GM10266 (cell line): ENCODE measurements at regions not wholly inside any gene's neighbourhood (a gene's known extent, or its start where the extent isn't known, plus 50 kb on each side); places are given as distances from the start of the nearest gene placed in this dataset.

Experiments used
- DNase-seq: peaks from one replicate; pipeline ENCODE4 v3.0.0; 2012; ENCODE audit errors: extremely low spot score
- CTCF ChIP-seq: IDR thresholded peaks from 2 replicates; pipeline ENCODE4 v1.5.1; 2012; ENCODE audit warnings: mild to moderate bottlenecking, low read depth; ENCODE audit not compliant: control insufficient read depth, insufficient read depth; ENCODE audit errors: missing control alignments

- DNase-seq = no peak
- no peak for TF ChIP-seq CTCF
Measured at GRCh38 chr2:237190966-237191713, 105.5 kb downstream of the COPS8 start.

- TF ChIP-seq CTCF = no peak
- DNase-seq = no peak
Measured at GRCh38 chr2:237191714-237192081, 106.0 kb downstream of the COPS8 start.

- no peak for DNase-seq
- no peak for TF ChIP-seq CTCF
Measured at GRCh38 chr2:237192881-237193280, 107.2 kb downstream of the COPS8 start.

GRCh38 chr2:237193436-237193835, 107.7 kb downstream of the COPS8 start:
- TF ChIP-seq CTCF = no peak
- DNase-seq = no peak

- TF ChIP-seq CTCF = no peak
- no peak for DNase-seq
Measured at GRCh38 chr2:237194081-237194480, 108.4 kb downstream of the COPS8 start.

GRCh38 chr2:237194906-237195305, 109.2 kb downstream of the COPS8 start:
- TF ChIP-seq CTCF = no peak
- no peak for DNase-seq

GRCh38 chr2:237195396-237196120, 109.9 kb downstream of the COPS8 start:
- DNase-seq = no peak

More at GRCh38 chr2:237195396-237196120, 109.9 kb downstream of the COPS8 start:
- TF ChIP-seq CTCF = no peak
